Suprapubic skin (tissue), 4 donors: ENCODE measurements at regions not wholly inside any gene's neighbourhood (a gene's known extent, or its start where the extent isn't known, plus 50 kb on each side); places are given as distances from the start of the nearest gene placed in this dataset.
"Not testable (repeated sequence)": the region's sequence is repeated elsewhere in the genome, so short reads cannot be mapped to it uniquely, and the experiment has no call there.

Source experiments
- DNase-seq, 2 donors: peaks; one replicate each; pipeline ENCODE4 v3.0.0-alpha.2; 2019; ENCODE audit warnings: low spot score in 2 of 2
- H3K27ac ChIP-seq: fragments of 200-600 bp; sonication (generic); one replicate; pipeline ENCODE4 v1.5.1; 2019
- H3K27me3 ChIP-seq: fragments of 200-600 bp; sonication (generic); one replicate; pipeline ENCODE4 v1.5.1; 2019
- H3K36me3 ChIP-seq: fragments of 200-600 bp; sonication (generic); one replicate; pipeline ENCODE4 v1.5.1; 2019
- H3K4me1 ChIP-seq: fragments of 200-600 bp; sonication (generic); one replicate; pipeline ENCODE4 v1.5.1; 2019
- H3K4me3 ChIP-seq: fragments of 200-600 bp; sonication (generic); one replicate; pipeline ENCODE4 v1.5.1; 2019; ENCODE audit warnings: mild to moderate bottlenecking
- H3K9me3 ChIP-seq: fragments of 200-600 bp; sonication (generic); one replicate; pipeline ENCODE4 v1.5.1; 2019
- EP300 ChIP-seq: sonication (generic); formaldehyde crosslinking; IDR thresholded peaks from one replicate; pipeline ENCODE4 v1.6.1; 2017; ENCODE audit warnings: antibody characterized with exemption
- POLR2A ChIP-seq, 2 donors: fragments of 450-650 bp; IDR thresholded peaks; one replicate each; pipeline ENCODE4 v1.6.1; 2017; ENCODE audit warnings: antibody characterized with exemption in 2 of 2, mild to moderate bottlenecking in 2 of 2, moderate library complexity in 2 of 2
- POLR2AphosphoS5 ChIP-seq, 3 donors: sonication (generic); formaldehyde crosslinking; IDR thresholded peaks; one replicate each; pipeline ENCODE4 v1.6.1; 2017; ENCODE audit warnings: antibody characterized with exemption in 3 of 3
- WGBS: methylation state at CpG from one replicate; pipeline ENCODE4 v1.1.5; 2018; 5-methylcytosine and 5-hydroxymethylcytosine counted together
- TF ChIP-seq, protein P1 (sequence below), 2 donors: fragments of 200-600 bp in 1 of 2; fragments of 450-650 bp in 1 of 2; sonication (generic) in 1 of 2; IDR thresholded peaks; one replicate each; pipeline ENCODE4 v1.5.1; 2016 to 2019; ENCODE audit warnings: antibody characterized with exemption in 2 of 2, mild to moderate bottlenecking in 1 of 2, moderate library complexity in 1 of 2

DNA sequence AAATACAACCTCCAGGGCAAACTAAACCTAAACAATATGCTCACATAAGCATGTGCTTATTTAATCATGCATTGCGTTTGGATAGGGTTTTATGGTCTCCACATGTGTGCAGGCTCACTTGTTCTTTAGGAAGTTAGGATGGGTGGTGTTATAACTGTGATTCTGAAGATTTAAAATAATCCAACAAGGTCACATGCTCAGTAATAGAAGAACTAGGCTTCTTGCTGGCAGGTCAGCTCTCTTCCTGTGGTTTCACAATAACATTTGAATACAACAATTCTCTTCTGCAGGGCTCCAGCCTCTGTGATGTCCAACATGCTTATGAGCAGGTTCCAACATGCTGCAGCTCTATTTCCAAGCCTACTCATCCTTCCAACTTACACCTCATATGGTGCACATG, 84.0 kb downstream of the MYL12B start:
- Histone ChIP-seq H3K36me3 (no peaks in the 10 kb centered on the region), H3K9me3 (no peaks in the 10 kb centered on the region), H3K27me3 (no peaks in the 10 kb centered on the region), H3K27ac (no peak overlapping the region), H3K4me3 (no peak overlapping the region), H3K4me1 (peaks cover 20% of the 10 kb centered on the region)
- DNase-seq: no peak
- no peak for TF ChIP-seq POLR2A (IDR thresholded peaks at IDR 0.05)
- TF ChIP-seq, protein P1, sequence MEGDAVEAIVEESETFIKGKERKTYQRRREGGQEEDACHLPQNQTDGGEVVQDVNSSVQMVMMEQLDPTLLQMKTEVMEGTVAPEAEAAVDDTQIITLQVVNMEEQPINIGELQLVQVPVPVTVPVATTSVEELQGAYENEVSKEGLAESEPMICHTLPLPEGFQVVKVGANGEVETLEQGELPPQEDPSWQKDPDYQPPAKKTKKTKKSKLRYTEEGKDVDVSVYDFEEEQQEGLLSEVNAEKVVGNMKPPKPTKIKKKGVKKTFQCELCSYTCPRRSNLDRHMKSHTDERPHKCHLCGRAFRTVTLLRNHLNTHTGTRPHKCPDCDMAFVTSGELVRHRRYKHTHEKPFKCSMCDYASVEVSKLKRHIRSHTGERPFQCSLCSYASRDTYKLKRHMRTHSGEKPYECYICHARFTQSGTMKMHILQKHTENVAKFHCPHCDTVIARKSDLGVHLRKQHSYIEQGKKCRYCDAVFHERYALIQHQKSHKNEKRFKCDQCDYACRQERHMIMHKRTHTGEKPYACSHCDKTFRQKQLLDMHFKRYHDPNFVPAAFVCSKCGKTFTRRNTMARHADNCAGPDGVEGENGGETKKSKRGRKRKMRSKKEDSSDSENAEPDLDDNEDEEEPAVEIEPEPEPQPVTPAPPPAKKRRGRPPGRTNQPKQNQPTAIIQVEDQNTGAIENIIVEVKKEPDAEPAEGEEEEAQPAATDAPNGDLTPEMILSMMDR (IDR thresholded peaks at IDR 0.05): no peak
- TF ChIP-seq POLR2AphosphoS5 (IDR thresholded peaks at IDR 0.05): no peak
- TF ChIP-seq EP300: no peak
- 25% methylated on average over 1 of the region's 1 CpG for WGBS

DNA sequence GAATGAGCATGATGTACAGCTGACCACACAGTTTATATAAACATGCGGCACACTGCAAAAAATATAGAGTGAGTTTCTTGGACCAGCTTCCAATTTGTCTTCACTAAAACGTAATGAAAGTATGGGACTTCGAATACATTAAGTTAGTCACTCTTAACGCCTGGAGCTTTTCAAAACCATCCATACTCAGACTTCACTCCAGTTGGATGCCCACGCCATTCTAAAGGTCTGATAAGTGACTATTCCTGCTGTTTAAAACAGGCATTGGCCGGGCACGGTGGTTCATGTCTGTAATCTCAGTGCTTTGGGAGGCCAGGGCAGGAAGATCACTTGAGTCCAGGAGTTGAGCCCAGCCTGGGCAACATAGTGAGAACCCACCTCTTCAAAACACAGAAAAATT, 84.6 kb downstream of the MYL12B start:
- no peaks in the 10 kb centered on the region for H3K9me3 ChIP-seq
- no peak for TF ChIP-seq POLR2AphosphoS5 (IDR thresholded peaks at IDR 0.05)
- H3K4me3 ChIP-seq: no peak overlapping the region
- no peaks in the 10 kb centered on the region for H3K27me3 ChIP-seq
- no peak for DNase-seq
- no peaks in the 10 kb centered on the region for H3K36me3 ChIP-seq
- H3K4me1 ChIP-seq: peaks cover 20% of the 10 kb centered on the region
- WGBS: 39% methylated on average over 7 of the region's 7 CpGs
- H3K27ac ChIP-seq: no peak overlapping the region

DNA sequence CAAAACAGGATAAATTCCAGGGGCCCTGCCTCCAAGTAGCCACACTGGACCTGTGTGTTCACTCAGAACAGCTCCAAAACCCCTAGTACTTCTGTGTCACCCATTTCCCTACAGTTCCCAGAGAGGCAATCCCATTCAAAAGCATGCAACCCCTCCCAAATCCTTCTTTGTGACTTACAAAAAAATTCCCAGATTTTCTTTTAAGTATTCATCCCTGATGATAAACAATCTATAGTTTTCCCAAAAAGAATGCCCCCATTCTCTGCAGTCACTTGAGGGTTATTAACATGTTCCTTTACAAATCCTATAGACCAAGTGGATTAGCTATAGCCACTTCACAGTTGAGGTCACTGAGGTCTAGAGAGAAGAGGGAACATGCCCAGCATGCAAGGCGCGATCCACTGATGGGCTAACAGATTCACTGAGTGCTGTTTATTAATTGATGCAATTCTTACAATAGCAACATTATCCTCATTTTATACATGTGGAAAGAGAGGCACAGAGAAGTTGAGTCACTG, 85.4 kb downstream of the MYL12B start:
- 100% methylated on average over 2 of the region's 2 CpGs for WGBS
- no peak for DNase-seq
- Histone ChIP-seq H3K9me3 (no peaks in the 10 kb centered on the region), H3K27me3 (no peaks in the 10 kb centered on the region), H3K4me1 (peaks cover 20% of the 10 kb centered on the region), H3K4me3 (no peak overlapping the region), H3K36me3 (no peaks in the 10 kb centered on the region), H3K27ac (no peak overlapping the region)
- TF ChIP-seq POLR2A (IDR thresholded peaks at IDR 0.05): no peak
- TF ChIP-seq EP300: no peak
- no peak for TF ChIP-seq POLR2AphosphoS5 (IDR thresholded peaks at IDR 0.05)
- TF ChIP-seq, protein P1 (IDR thresholded peaks at IDR 0.05): no peak

DNA sequence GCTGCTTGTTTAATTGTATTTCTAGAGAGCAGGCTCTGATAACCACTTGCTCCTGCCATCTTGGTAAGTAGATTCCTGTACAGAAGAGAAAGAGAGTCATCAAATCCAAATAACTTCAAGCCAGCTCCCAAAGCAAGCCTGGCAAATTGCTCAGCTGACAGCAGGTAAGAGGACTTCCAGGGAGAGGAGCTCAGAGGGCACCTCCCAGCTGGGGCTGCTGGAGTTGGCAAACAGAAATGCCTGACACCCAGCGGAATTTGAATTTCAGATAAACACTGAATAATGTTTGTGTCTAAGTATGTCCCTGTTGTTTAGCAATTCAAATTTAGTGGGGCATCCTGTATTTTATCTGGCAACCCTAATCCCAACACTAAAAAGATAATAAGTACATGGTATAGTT, 86.2 kb downstream of the MYL12B start:
- Histone ChIP-seq H3K27me3 (no peaks in the 10 kb centered on the region), H3K4me3 (no peak overlapping the region), H3K36me3 (no peaks in the 10 kb centered on the region), H3K9me3 (no peaks in the 10 kb centered on the region), H3K4me1 (peaks cover 20% of the 10 kb centered on the region), H3K27ac (no peak overlapping the region)
- TF ChIP-seq EP300: no peak
- TF ChIP-seq POLR2A (IDR thresholded peaks at IDR 0.05): no peak
- no peak for TF ChIP-seq POLR2AphosphoS5 (IDR thresholded peaks at IDR 0.05)
- no peak for DNase-seq
- WGBS: 67% methylated on average over 1 of the region's 1 CpG

DNA sequence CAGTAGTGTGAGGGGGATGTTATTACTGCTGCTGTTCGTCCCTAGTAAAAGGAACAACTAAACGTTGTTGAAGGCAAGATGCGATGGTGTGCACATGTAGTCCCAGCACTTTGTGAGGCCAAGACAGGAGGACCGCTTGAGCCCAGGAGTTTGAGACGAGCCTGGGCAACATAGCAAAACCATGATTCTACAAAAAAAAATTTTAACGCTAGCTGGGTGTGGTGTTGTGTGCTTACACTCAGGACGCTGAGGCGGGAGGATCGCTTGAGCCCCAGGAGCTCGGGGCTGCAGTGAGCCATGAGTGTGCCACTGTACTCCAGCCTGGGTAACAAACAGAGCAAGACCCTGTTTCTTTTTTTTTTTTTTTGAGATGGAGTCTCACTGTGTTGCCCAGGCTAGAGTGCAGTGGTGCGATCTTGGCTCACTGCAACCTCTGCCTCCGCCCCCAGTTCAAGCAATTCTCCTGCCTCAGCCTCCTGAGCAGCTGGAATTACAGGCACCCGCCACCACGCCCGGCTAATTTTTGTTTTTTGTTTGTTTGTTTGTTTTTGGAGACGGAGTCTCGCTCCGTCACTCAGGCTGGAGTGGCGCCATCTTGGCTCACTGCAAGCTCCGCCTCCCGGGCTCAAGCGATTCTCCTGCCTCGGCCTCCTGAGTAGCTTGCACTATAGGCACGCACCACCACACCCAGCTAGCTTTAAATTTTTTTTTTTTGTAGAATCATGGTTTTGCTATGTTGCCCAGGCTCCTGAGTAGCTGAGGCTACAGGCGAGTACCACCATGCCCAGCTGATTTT, 87.3 kb downstream of the MYL12B start:
- H3K27me3 ChIP-seq, DNase-seq, H3K4me3 ChIP-seq, H3K36me3 ChIP-seq, H3K27ac ChIP-seq, H3K9me3 ChIP-seq: not testable (repeated sequence)
- H3K4me1 ChIP-seq: peaks cover 20% of the 10 kb centered on the region
- 94% methylated on average over 25 of the region's 25 CpGs for WGBS

DNA sequence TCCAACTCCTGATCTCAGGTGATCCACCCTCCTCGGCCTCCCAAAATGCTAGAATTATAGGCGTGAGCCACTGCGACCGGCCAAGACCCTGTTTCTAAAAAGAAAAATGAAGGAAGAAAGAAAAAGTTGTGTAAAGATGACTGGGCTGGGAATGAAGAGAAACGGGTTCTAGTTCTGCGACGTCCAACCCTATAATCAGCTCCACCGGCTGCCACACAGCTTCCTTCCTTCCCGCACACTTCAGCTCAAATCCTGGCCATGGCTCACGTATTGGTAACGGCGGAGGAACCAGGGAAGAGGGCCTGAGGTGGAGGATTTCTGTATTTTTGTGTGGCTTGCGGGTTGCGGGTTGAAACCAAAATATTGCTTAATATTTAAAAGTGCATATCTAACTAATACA, 88.1 kb downstream of the MYL12B start:
- no peak overlapping the region for H3K4me3 ChIP-seq
- H3K27ac ChIP-seq: no peak overlapping the region

More for the DNA sequence above, 88.1 kb downstream of the MYL12B start:
- no peak for TF ChIP-seq EP300
- TF ChIP-seq POLR2A (IDR thresholded peaks at IDR 0.05): no peak
- TF ChIP-seq POLR2AphosphoS5 (IDR thresholded peaks at IDR 0.05): no peak
- TF ChIP-seq, protein P1 (IDR thresholded peaks at IDR 0.05): no peak
- no peaks in the 10 kb centered on the region for H3K27me3 ChIP-seq
- WGBS: 80% methylated on average over 14 of the region's 14 CpGs
- peaks cover 20% of the 10 kb centered on the region for H3K4me1 ChIP-seq
- no peaks in the 10 kb centered on the region for H3K9me3 ChIP-seq
- DNase-seq: no peak
- H3K36me3 ChIP-seq: no peaks in the 10 kb centered on the region
